Ishikawa (cell line): ENCODE measurements at regions not wholly inside any gene's neighbourhood (a gene's known extent, or its start where the extent isn't known, plus 50 kb on each side); places are given as distances from the start of the nearest gene placed in this dataset.

Source experiments
- CEBPB ChIP-seq: IDR thresholded peaks from 2 replicates; pipeline ENCODE4 v1.6.1; 2012
- CREB1 ChIP-seq: IDR thresholded peaks from 2 replicates; pipeline ENCODE4 v1.6.1; 2012; ENCODE audit warnings: low read depth
- EGR1 ChIP-seq: IDR thresholded peaks from 2 replicates; pipeline ENCODE4 v1.6.1; 2012
- EP300 ChIP-seq: IDR thresholded peaks from 2 replicates; pipeline ENCODE4 v1.6.1; 2012; ENCODE audit warnings: borderline replicate concordance
- MAX ChIP-seq: IDR thresholded peaks from 2 replicates; pipeline ENCODE4 v1.6.1; 2012
- NFIC ChIP-seq: IDR thresholded peaks from 2 replicates; pipeline ENCODE4 v1.6.1; 2012
- RAD21 ChIP-seq: IDR thresholded peaks from 2 replicates; pipeline ENCODE4 v1.6.1; 2012; ENCODE audit warnings: low read depth
- TAF1 ChIP-seq: IDR thresholded peaks from 2 replicates; pipeline ENCODE4 v1.6.1; 2012; ENCODE audit warnings: low read depth, mild to moderate bottlenecking
- TCF12 ChIP-seq: IDR thresholded peaks from 2 replicates; pipeline ENCODE4 v1.6.1; 2012; ENCODE audit warnings: low read depth
- YY1 ChIP-seq: IDR thresholded peaks from 2 replicates; pipeline ENCODE4 v1.6.1; 2012; ENCODE audit warnings: low read depth
- ZBTB7A ChIP-seq: IDR thresholded peaks from 2 replicates; pipeline ENCODE4 v1.6.1; 2012; ENCODE audit warnings: low read depth
- TF ChIP-seq, protein P1 (sequence below): IDR thresholded peaks from 2 replicates; pipeline ENCODE4 v1.6.1; 2012; ENCODE audit warnings: low read depth, mild to moderate bottlenecking

DNA sequence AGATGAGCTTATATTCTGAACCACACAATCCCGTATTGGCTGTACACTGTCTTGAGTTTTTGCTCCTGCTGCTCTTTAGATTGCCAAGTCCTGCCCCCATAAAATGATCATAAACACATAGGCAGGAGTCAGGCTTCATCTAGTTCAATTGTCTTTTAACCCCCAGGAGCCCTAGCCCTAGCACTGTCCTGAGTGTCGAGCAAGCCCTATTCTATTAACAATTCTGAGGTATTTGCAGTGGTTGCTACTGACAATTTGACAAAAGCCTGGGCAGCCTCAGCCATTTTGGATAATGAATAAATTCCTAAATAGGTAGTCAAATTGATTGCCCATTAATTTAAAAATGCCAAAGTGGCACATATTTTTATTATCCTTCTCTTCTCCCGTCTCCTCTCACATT is 257.2 kb downstream of the YTHDC2 start:
- TF ChIP-seq CEBPB (no peak), EP300 (no peak), MAX (no peak), YY1 (no peak), TCF12 (no peak), CREB1 (no peak), TAF1 (no peak), NFIC (no peak), ZBTB7A (no peak), EGR1 (no peak), RAD21 (no peak)
- TF ChIP-seq, protein P1, sequence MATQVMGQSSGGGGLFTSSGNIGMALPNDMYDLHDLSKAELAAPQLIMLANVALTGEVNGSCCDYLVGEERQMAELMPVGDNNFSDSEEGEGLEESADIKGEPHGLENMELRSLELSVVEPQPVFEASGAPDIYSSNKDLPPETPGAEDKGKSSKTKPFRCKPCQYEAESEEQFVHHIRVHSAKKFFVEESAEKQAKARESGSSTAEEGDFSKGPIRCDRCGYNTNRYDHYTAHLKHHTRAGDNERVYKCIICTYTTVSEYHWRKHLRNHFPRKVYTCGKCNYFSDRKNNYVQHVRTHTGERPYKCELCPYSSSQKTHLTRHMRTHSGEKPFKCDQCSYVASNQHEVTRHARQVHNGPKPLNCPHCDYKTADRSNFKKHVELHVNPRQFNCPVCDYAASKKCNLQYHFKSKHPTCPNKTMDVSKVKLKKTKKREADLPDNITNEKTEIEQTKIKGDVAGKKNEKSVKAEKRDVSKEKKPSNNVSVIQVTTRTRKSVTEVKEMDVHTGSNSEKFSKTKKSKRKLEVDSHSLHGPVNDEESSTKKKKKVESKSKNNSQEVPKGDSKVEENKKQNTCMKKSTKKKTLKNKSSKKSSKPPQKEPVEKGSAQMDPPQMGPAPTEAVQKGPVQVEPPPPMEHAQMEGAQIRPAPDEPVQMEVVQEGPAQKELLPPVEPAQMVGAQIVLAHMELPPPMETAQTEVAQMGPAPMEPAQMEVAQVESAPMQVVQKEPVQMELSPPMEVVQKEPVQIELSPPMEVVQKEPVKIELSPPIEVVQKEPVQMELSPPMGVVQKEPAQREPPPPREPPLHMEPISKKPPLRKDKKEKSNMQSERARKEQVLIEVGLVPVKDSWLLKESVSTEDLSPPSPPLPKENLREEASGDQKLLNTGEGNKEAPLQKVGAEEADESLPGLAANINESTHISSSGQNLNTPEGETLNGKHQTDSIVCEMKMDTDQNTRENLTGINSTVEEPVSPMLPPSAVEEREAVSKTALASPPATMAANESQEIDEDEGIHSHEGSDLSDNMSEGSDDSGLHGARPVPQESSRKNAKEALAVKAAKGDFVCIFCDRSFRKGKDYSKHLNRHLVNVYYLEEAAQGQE = no peak
